ENCODE measurements at regions not wholly inside any gene's neighbourhood (a gene's known extent, or its start where the extent isn't known, plus 50 kb on each side); places are given as distances from the start of the nearest gene placed in this dataset.
A peak's percentile ranks its signal among the peaks of the same experiment; 100 is the strongest.

DNA sequence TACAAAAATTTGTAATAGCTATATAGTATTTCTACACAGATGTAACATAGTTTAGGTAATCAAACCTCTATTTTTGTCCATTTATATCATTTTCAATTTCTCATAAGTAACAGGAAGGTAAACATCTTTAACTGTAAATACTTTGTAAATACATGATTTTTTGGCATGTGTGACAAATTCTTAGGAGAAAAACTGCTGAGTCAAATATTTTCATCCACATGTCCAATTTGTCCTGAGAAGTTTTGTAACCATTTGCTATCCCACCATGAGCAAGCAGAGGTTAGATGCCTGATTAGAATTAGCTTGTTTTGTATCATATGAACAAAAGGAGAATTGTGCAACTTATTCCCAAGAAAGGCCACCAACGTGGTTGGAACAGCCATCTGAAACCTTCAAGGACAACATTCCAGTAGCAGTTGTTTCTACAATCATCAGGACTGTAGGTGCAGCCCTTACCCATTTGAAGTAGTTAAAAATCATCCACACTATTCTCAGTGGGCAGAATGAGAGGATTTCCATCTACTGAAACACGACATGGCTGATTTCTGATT is 139.6 kb upstream of the MPPED2 start:
- Histone ChIP-seq H3F3A (replicated peaks; ENCODE audit: insufficient read depth) (no peaks in the 10 kb centered on the region), H3K4me1 (ENCODE audit: control insufficient read depth in 1 of 2, insufficient read depth in 2 of 2, low read depth in 1 of 2, low read length in 1 of 2) (peaks cover 0 to 7% of the 10 kb centered on the region in 2 experiments; a peak in 2 of 4 replicates), H3K27ac (ENCODE audit: low read depth in 2 of 2, low read length in 1 of 2) (no peak overlapping the region), H4K20me1 (ENCODE audit: insufficient read depth) (no peaks in the 10 kb centered on the region), H3K4me2 (no peak overlapping the region), H3K27me3 (ENCODE audit: insufficient read depth) (no peaks in the 10 kb centered on the region), H2AFZ (ENCODE audit: low read depth) (no peak overlapping the region), H3K9ac (no peak overlapping the region), H3K9me3 (no peaks in the 10 kb centered on the region), H3K9me2 (no peaks in the 10 kb centered on the region), H3K36me3 (replicated peaks in 1 of 2; ENCODE audit: control insufficient read depth in 1 of 2, insufficient read depth in 2 of 2, low read length in 1 of 2) (no peaks in the 10 kb centered on the region), H3K79me2 (ENCODE audit: insufficient read depth) (no peaks in the 10 kb centered on the region), H3K4me3 (ENCODE audit: low read depth in 2 of 2, low read length in 1 of 2) (no peak overlapping the region)
- CTCF ChIA-PET: interaction anchor here (1.4 kb wide), 1 partner anchor 10 kb away, joined by 6 read pairs; no protein-coding TSS in a partner anchor
- POLR2A ChIA-PET: no interaction called here
- 9% methylated on average over 2 of the region's 2 CpGs for WGBS (ENCODE audit: low lambda C conversion rate)
- TF ChIP-seq EZH2phosphoT487 (IDR thresholded peaks at IDR 0.05; ENCODE audit: borderline replicate concordance, low read depth): no peak
- TF ChIP-seq IRF3 (IDR thresholded peaks at IDR 0.05; ENCODE audit: low read depth, low read length): no peak
- TF ChIP-seq POLR2AphosphoS5 (IDR thresholded peaks at IDR 0.05; ENCODE audit: low read depth, low read length): no peak
- TF ChIP-seq FOXJ3 (CRISPR knock-in tag; IDR thresholded peaks at IDR 0.05): no peak
- no peak for TF ChIP-seq FOXM1 (IDR thresholded peaks at IDR 0.05; ENCODE audit: low read depth)
- no peak for TF ChIP-seq RFX5 (IDR thresholded peaks at IDR 0.05; ENCODE audit: low read length)
- no peak for TF ChIP-seq NFIC (IDR thresholded peaks at IDR 0.05; ENCODE audit: borderline replicate concordance)
- no peak for DNase-seq

- Histone ChIP-seq H3K27me3 (ENCODE audit: insufficient read depth) (no peaks in the 10 kb centered on the region), H3K4me3 (ENCODE audit: low read depth in 2 of 2, low read length in 1 of 2) (no peak overlapping the region), H3K9me3 (no peaks in the 10 kb centered on the region), H3K4me2 (no peak overlapping the region), H3K79me2 (ENCODE audit: insufficient read depth) (no peaks in the 10 kb centered on the region), H3K4me1 (ENCODE audit: control insufficient read depth in 1 of 2, insufficient read depth in 2 of 2, low read depth in 1 of 2, low read length in 1 of 2) (peaks cover 0 to 4% of the 10 kb centered on the region in 2 experiments; a peak in 1 of 4 replicates), H3F3A (replicated peaks; ENCODE audit: insufficient read depth) (no peaks in the 10 kb centered on the region), H3K27ac (ENCODE audit: low read depth in 2 of 2, low read length in 1 of 2) (no peak overlapping the region), H3K36me3 (replicated peaks in 1 of 2; ENCODE audit: control insufficient read depth in 1 of 2, insufficient read depth in 2 of 2, low read length in 1 of 2) (no peaks in the 10 kb centered on the region), H2AFZ (ENCODE audit: low read depth) (no peak overlapping the region), H4K20me1 (ENCODE audit: insufficient read depth) (no peaks in the 10 kb centered on the region), H3K9ac (no peak overlapping the region), H3K9me2 (no peaks in the 10 kb centered on the region)
- TF ChIP-seq EP300 (IDR thresholded peaks at IDR 0.05; ENCODE audit: borderline replicate concordance in 1 of 2, low read depth in 1 of 2, low read length in 1 of 2): peak in 1 of 2 experiments; percentile 82; a peak in 1 of 4 replicates
- peak; percentile 43 for TF ChIP-seq GATA2 (CRISPR knock-in tag; IDR thresholded peaks at IDR 0.05)
- TF ChIP-seq RCOR1 (IDR thresholded peaks at IDR 0.05; ENCODE audit: low read length): peak; percentile 45; the same call in 1 of the 2 replicates
- no peak for TF ChIP-seq FOSL2 (IDR thresholded peaks at IDR 0.05; ENCODE audit: borderline replicate concordance, low read depth)
- ChIA-PET CTCF (no interaction called here), POLR2A (no interaction called here)
- DNase-seq: peak; percentile 1
Observed at GRCh38 chr11:30724274-30724673, 138.1 kb upstream of the MPPED2 start.

DNA sequence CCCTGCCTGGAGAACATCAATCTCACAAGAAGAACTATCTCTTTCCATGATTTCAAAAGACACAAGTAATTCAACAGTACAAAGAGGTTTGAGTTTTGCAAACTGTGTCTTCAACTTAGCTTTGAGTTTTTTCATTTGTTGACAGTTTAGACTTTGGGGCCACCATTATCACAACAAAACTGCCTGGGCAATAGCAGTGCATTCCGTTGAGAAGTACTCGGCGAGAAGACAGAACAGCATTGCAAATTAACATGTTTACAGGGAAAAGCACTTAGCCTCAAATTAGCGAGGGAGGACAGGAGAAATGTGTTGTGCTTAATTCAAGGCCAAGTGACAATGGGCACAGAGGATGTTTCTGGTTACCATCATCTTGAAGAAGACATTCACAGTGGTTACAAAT is 133.2 kb upstream of the MPPED2 start:
- ChIA-PET CTCF (no interaction called here), POLR2A (no interaction called here)
- Histone ChIP-seq H3K27ac (ENCODE audit: low read depth in 2 of 2, low read length in 1 of 2) (no peak overlapping the region), H3K27me3 (ENCODE audit: insufficient read depth) (no peaks in the 10 kb centered on the region), H3K4me1 (ENCODE audit: control insufficient read depth in 1 of 2, insufficient read depth in 2 of 2, low read depth in 1 of 2, low read length in 1 of 2) (no peaks in the 10 kb centered on the region; a peak in 1 of 4 replicates), H3K9ac (no peak overlapping the region), H3K79me2 (ENCODE audit: insufficient read depth) (no peaks in the 10 kb centered on the region), H3K4me3 (ENCODE audit: low read depth in 2 of 2, low read length in 1 of 2) (no peak overlapping the region), H4K20me1 (ENCODE audit: insufficient read depth) (no peaks in the 10 kb centered on the region), H3K4me2 (no peak overlapping the region), H3K36me3 (replicated peaks in 1 of 2; ENCODE audit: control insufficient read depth in 1 of 2, insufficient read depth in 2 of 2, low read length in 1 of 2) (no peaks in the 10 kb centered on the region), H3K9me3 (no peaks in the 10 kb centered on the region), H3F3A (replicated peaks; ENCODE audit: insufficient read depth) (no peaks in the 10 kb centered on the region), H3K9me2 (no peaks in the 10 kb centered on the region), H2AFZ (ENCODE audit: low read depth) (no peak overlapping the region)
- TF ChIP-seq RAD21 (IDR thresholded peaks at IDR 0.05; ENCODE audit: low read length): no peak
- TF ChIP-seq, protein P1, sequence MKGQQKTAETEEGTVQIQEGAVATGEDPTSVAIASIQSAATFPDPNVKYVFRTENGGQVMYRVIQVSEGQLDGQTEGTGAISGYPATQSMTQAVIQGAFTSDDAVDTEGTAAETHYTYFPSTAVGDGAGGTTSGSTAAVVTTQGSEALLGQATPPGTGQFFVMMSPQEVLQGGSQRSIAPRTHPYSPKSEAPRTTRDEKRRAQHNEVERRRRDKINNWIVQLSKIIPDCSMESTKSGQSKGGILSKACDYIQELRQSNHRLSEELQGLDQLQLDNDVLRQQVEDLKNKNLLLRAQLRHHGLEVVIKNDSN (IDR thresholded peaks at IDR 0.05; ENCODE audit: borderline replicate concordance, low read depth): no peak
- no peak for TF ChIP-seq EZH2phosphoT487 (IDR thresholded peaks at IDR 0.05; ENCODE audit: borderline replicate concordance, low read depth)
- no peak for TF ChIP-seq SMC3 (IDR thresholded peaks at IDR 0.05; ENCODE audit: low read depth, low read length)
- no peak for TF ChIP-seq SIN3A (IDR thresholded peaks at IDR 0.05; ENCODE audit: borderline replicate concordance, low read depth, low read length)
- TF ChIP-seq, protein P2, sequence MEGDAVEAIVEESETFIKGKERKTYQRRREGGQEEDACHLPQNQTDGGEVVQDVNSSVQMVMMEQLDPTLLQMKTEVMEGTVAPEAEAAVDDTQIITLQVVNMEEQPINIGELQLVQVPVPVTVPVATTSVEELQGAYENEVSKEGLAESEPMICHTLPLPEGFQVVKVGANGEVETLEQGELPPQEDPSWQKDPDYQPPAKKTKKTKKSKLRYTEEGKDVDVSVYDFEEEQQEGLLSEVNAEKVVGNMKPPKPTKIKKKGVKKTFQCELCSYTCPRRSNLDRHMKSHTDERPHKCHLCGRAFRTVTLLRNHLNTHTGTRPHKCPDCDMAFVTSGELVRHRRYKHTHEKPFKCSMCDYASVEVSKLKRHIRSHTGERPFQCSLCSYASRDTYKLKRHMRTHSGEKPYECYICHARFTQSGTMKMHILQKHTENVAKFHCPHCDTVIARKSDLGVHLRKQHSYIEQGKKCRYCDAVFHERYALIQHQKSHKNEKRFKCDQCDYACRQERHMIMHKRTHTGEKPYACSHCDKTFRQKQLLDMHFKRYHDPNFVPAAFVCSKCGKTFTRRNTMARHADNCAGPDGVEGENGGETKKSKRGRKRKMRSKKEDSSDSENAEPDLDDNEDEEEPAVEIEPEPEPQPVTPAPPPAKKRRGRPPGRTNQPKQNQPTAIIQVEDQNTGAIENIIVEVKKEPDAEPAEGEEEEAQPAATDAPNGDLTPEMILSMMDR (IDR thresholded peaks at IDR 0.05): no peak
- TF ChIP-seq FOXJ3 (CRISPR knock-in tag; IDR thresholded peaks at IDR 0.05): no peak
- no peak for TF ChIP-seq RFX5 (IDR thresholded peaks at IDR 0.05; ENCODE audit: low read length)
- 24% methylated on average over 4 of the region's 4 CpGs for WGBS (ENCODE audit: low lambda C conversion rate)
- DNase-seq: no peak

Measured in SK-N-SH (cell line).